HS-27A (cell line): ENCODE measurements at regions not wholly inside any gene's neighbourhood (a gene's known extent, or its start where the extent isn't known, plus 50 kb on each side); places are given as distances from the start of the nearest gene placed in this dataset.
"Not testable (repeated sequence)": the region's sequence is repeated elsewhere in the genome, so short reads cannot be mapped to it uniquely, and the experiment has no call there.

ENCODE experiments used
- DNase-seq: peaks from one replicate; pipeline ENCODE4 v3.0.0-alpha.2; 2012; ENCODE audit warnings: low read depth, missing footprints

DNA sequence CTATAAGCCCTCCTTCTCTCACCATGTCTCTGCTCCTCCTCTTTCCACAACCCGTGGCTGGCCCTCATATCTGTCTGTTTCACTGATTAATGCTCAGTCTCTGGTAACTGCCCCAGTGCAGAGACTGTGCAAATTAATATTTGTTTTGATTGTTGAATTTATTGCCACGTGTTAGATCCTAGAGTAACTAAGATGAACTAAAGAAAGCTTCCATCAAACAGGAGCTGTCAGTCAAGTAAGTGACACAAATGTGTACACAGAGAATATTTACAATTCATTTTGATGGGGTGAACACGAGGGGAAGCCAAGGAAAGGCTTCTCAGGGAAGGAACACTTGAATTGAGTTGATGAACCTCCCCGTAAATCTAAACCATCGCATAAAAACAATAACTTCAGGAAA is 182.5 kb downstream of the BAMBI start:
- no peak for DNase-seq

- DNase-seq, result no peak
These were observed 184.9 kb downstream of the BAMBI start for GRCh38 chr10:28862219-28862618.

DNA sequence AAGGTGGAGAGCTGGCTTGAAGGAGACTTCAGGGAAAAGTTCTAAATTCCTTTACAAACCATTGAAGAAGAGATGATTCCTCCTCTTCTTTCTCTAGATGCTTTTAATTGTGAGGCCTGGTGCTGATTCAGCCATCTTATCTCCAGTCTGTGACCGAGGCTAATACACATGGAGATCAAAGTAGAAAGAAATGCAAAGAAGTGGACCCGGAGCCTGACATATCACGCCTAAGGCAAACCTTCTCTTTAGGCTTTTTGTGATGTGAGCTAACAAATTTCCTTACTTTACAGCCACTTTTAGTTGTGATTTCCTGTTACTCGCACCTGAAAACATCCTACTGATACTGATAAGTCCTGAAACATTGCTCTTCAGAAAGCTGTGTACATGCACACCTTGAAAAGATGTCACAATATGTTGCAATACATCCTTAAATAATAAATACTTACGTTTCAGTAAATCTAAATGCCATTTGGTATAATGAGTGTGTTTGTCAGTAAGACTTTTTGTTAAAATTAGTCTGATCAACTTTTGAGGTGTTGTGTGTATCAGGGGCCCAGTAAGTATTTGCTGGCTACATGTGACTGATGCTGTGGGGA is 192.4 kb downstream of the BAMBI start:
- no peak for DNase-seq

- no peak for DNase-seq
These were observed 194.3 kb downstream of the BAMBI start for GRCh38 chr10:28871665-28872064.

DNA sequence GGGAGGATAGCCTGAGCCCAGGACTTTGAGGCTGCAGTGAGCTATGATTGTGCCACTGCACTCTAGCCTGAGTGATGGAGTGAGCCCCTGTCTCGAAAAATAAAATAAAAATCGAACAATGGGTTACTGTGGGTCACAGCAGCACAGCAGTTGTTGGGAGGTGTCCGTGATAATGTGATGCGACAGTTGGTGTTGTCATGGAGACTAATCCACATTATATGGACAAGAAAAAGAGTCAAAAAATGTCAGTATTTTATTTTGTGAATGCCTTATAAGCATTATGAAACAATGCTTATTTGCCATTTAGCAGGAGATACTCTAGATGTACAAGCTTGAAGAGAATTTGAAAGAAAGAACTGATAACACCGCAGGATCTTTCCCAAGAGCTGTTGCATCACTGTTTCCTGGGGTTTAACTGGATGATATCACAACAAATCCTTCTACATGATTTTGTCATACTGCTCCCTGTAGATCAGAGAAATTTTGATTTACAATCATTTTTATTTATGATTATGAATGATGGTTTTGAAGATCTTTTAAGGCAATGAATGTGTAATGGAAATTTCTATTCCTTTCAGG is 195.4 kb downstream of the BAMBI start:
- no peak for DNase-seq

GRCh38 chr10:28873540-28873939 is 196.2 kb downstream of the BAMBI start:
- no peak for DNase-seq

- DNase-seq, result no peak
These were observed 196.9 kb downstream of the BAMBI start for GRCh38 chr10:28874210-28874609.

DNA sequence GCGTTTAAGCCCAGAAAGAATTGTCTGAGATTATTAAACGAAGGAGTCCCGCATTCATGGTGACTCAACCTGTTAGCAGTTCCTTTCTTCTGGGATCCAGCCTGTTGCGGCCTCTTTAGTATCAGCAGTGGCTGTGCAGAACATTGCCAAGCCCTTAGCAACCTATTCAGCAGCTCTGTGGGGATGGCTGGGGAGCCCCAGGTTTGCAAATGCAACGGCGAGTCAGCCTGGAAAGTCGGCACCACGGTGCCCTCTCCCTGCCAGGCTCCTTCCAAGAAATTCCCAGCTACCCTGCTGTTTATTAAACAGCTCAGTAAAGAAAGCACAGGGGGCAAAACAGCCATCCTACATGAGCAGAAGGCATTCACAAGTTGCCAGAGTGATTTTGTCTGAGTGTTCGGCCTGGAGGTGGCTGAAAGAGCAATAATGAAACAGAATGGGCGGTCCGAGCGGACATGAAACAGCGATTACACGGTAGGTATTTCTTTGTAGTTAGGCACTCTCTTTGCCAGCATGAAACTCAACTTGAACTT is 198.3 kb downstream of the BAMBI start:
- DNase-seq, result no peak

GRCh38 chr10:28878236-28878970 is 201.1 kb downstream of the BAMBI start:
- DNase-seq, result no peak

- no peak for DNase-seq
These were observed 201.9 kb downstream of the BAMBI start for GRCh38 chr10:28879246-28879645.

DNA sequence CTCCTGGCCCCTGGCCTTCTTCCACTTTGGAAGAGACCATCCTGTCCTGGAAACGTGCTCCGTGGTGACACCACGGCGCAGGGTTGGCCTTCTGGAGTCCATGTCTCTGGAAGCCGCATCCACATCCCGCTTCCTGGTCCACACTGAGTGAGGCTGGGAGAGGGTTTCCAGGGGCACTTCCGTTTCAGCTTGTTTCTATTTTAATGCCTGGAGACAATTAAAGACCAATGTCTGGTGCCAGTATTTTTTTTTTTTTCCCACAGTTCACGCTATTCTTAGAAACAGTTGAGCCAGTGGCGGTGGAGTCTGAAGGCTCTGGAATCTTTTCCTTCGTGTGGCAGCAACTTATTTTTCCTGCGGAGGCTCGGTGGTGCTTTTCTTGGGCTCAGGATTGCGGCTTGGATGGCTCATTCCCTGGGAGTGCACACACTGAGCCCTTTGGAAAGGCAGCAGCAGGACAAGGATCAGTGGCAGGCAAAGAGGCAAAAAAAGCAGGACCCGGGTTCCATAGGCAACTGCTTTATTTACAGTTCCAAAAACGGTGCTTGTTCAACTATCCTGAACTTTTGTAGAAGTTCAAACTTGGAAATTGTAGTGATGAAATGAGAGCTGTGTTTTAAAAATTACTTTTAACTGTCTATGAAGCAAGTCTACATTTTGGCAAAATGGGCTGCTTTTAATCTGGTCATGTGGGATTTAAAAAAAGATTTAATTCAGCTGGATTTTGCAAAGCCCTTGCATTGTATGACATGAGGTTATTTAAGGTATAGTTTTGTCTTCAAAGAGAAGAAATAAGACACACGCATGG is 202.8 kb downstream of the BAMBI start:
- no peak for DNase-seq

- no peak for DNase-seq
These were observed 203.3 kb downstream of the BAMBI start for GRCh38 chr10:28880683-28880950.

GRCh38 chr10:28881171-28881882 is 204.0 kb downstream of the BAMBI start:
- no peak for DNase-seq

DNA sequence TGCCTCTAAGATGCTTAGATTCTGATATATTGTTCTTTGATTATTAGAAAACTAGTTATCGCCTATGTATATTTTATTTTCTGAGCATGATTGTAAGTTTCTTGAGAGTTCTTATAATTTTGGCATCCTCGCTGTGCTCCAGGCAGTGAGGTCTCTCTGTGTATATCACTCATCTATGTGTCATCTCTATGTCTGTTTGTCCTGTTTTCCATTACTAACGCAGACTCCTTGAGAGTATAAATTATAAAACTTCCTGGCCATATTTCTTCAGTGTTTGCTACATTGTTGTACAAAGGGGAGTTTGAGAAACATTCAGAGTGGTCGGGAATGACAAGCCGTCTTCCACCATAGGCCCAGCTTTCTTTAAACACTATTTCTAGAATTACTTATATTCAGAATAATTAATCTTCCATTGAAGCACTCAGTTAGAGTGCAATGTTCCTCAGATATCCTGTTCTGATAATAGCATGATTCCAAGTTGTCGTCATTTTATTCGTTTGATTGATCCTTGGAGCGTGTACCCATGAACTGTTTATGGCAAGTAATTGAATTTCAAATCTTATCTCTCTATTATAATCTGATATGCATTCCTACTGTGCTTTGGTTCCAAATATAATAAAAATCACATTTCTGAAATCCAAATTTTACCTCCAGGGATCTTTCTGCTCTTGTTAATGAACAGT is 206.6 kb downstream of the BAMBI start:
- no peak for DNase-seq

DNA sequence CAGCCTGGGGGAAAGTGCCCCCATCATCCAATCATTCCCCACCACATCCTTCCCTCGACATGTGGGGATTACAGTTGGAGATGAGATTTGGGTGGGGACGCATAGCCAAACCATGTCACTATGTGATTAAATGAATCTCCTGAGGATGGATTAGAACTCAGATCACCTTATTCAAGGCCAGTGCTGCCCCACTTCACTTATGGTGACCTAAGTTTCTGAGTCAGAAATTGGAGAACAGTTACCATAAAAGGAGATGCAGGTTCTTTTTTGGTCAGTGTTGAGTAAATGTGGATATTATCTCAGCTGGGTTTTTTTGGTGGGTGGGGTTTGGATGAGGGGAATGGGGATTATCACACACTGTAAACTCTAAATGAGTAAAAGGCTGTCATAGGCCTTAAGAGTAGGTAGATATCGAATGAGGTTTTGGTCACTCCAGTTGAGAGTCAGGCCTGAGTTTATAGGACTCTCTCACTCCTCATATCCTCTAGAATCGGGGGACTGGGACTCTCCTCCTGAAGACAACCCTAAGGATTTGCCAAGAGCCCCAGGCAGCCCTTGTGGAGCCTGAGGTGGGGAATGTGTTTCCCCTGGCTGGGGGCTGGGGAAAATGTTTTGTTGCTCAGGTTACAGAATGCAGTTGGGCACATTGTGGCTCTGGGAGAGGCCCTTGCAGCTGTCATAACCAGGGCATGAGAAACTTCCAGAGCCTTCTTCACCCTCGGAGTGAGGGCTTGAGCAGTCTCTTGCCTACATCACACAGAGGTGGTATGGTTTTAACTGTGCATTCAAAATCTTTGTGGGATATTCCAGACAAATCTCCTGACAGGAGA is 213.0 kb downstream of the BAMBI start:
- DNase-seq, result no peak

DNA sequence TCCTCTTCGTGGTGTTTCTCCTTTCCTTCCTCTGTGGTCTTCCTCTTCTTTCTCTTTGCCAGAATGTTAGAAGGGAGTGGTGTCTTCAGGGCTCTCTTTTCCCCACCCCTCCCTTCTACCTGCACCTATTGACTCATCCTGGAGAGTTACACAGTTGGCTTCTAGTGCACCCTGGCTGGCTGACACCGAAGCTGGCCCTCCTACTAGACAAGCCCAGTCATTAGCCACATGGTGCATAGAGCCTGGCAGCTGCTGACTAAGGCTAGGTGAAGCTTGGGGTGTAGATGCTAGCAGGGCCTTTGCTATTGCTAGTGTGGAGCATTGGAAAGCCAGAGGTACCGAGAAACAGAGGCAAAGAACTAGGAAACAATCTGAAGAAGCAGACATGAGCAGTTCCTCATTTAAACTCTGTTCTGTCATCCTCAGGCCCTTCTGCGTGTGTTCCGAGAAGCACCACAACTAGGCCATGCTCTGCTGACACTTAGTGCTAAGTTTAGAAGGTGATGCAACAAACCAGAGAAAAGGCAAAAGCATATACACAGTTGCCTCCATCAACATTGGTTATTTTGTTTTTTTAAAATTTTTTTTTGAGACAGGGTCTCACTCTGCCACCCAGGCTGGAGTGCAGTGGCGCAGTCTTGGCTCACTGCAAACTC is 213.9 kb downstream of the BAMBI start:
- DNase-seq, result no peak

GRCh38 chr10:28892818-28893547 is 215.7 kb downstream of the BAMBI start:
- no peak for DNase-seq

- DNase-seq, result no peak
These were observed 216.8 kb downstream of the BAMBI start for GRCh38 chr10:28894146-28894545.

GRCh38 chr10:28895671-28896070 is 218.3 kb downstream of the BAMBI start:
- DNase-seq, result not testable (repeated sequence)
